ENCODE measurements at regions not wholly inside any gene's neighbourhood (a gene's known extent, or its start where the extent isn't known, plus 50 kb on each side); places are given as distances from the start of the nearest gene placed in this dataset.
"Not testable (repeated sequence)": the region's sequence is repeated elsewhere in the genome, so short reads cannot be mapped to it uniquely, and the experiment has no call there.

DNA sequence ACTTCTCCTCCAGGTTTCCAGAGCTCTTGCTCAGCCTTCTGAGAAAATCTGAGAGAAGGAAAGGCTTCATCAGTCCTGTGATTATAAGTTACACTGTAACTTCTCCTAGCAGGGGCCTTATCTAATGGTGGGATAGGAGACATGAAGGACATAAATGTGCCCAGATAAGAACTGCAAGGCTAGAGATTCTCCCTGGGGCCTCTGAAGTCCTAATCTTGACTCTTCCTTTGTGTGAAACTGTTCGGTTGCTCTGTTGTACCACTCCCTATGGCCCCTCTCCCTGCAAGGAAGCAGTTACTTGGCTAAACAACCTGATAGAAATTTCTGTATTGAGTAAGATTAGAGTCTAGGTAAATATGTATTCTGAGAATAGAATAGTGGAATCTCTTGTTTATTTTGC, 780.9 kb downstream of the ETS1 start:
- no peak for DNase-seq

DNA sequence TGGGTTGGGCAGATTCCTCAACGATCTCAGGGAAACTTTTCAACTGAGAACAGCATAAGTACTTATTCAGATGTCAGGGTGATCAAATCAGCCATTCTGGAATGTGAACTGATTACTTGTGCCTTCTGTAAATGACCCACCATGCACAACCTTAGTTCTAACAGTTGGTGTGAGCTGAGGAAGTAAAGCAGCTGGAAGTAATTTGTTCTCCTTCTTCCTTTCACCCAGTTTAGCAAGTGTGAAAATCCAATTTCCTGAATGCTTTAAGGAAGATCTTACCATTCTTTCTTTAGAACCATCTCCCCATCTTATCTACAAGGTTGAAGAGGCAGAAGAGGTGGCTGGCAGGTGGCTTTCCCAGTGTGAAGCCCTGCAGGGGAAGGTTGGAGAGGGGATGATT, 781.6 kb downstream of the ETS1 start:
- DNase-seq = no peak

- DNase-seq = no peak
These were observed 782.5 kb downstream of the ETS1 start for GRCh38 chr11:127804747-127805400.

DNA sequence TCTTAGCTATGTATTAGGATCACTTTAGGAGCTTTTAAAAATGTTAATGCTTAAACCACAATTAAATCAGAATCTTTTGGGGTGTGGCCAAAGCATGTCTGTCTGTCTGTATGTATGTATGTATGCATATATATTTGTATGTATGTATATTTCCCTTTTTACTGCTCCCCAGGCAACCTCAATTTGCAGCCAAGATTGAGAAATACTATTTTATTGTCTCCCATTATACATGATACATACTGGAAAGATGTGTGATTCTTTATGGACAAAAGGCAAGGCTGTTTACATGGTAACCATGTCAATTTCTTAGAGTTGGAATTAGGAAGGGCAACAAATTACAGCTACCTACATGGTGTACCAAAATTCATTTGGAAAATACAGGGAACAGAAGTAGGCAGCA, 783.6 kb downstream of the ETS1 start:
- no peak for DNase-seq

DNA sequence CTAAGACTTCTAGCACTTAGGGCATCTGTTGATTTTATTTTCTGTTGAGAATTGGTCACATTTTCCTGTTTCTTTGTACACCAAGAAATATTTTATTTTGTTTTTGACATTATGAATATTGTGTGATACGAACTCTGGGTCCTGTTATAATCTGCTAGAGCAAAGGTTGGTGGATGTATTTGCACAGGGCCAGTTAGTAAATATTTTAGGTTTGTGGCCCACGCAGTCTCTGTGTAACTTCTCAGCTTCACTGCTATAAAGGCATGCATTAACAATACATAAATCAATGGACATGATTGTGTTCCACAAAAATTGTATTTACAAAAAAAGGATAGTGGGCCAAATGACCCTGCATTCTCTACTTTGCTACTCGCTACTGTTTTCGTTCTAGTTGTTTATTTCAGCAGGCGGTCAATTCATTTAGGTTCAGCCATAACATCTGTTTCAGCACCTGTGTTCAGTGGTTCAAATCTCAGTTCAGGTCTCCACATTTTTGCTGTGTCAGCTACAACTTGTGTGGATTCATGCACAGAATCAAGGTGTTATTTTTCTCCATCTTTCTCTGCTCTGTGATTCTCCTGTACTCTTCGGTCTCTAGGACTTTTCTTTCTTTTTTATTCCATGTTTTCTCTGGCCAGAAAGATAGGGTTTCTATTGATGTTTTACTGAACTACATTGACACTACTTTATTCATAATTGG, 786.2 kb downstream of the ETS1 start:
- DNase-seq = no peak

DNA sequence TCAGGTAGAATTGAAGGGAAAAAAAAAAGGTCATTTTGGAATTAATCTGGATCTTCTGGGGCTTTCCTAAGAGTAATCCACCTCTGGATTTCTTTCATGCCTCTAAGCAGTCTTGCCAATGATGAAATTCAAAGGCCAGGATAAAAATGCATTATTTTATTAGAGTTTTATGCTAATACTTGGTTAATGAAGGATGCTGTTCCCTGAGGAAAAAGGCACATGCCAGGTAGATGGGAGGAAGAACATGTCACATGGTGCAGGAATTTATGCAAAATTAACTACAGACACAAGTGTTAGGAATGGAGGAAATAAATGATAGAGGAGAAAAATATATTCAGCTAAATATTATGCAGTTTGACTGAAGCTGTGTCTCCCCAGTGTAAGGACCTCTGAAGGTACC, 792.0 kb downstream of the ETS1 start:
- no peak for DNase-seq

DNA sequence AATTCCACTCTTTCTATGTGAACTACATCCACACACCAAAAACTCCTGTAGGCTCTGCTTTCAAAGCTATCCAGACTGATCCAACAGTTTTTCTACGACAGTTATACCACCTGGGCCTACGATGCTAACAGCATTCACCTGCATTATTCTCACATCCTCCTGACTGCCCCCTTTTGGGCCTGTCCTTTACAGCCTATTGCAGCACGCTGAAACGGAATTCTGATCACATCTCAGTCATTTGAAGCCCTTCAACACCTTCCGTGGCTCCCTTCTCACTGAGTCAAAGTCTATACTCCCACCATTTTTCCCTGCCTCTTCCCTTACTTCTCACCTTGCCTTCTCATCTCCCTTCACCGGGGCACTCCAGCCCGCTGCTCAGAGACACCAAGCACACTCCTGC, 791.3 kb upstream of the KIRREL3 start:
- DNase-seq = no peak

DNA sequence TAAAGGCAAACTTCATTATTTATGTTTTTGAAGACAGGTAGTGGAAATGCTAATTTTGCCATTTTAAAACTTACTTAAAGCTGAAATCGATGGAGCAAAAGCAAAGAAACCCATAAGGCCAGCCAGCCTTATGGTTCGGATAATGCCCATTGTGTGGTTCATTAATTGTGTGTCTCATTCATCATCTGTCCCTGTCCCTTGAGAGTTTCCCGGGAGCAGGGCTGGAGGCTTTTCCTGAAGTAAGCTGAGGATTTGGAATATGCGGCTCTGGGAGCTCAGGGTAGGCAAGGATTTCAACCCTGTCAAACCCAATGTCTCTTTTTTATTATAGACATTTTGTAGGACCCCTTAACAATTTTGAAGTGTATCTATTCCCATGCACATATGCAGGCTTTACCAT, 790.0 kb upstream of the KIRREL3 start:
- DNase-seq = no peak

DNA sequence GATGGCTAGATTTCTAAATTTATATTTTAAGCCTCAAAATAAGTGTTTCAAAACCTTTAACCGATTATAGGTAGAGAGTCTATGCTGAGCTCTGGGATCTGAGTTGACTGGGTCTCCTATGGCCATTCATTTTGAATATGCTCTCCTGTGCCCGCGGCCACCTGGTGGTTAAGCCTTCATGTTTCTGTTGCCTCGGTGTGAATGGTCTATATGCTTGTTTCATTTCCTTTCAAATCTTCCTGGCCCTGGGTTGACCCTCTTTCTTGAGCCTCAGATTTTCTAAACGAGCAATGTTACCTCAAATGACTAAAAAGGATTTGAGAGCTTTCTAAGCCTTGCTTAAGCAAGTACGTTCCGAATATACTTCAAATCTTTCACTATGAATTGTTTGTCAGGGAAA, 789.4 kb upstream of the KIRREL3 start:
- no peak for DNase-seq

DNA sequence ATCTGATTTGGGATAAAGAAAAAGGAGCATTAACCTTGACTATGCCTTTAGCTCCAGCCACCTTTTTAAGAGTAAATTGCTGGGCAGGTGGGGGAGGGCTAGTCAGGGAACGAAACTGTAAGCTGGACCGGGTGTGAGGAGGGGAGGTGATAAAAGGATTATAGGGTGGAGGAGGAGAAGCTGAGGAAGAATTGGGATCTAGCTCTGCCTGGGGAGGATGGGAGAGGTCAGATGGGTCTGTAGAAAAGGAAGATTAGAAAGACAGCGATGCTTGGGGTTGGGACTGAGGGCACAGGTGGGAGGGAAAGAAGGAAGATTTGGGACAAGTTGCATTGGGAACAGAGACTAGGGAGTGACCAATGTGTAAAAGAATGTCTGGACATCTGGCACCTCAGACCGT, 772.4 kb upstream of the KIRREL3 start:
- not testable (repeated sequence) for DNase-seq

GRCh38 chr11:127768931-127769330, 768.4 kb upstream of the KIRREL3 start:
- not testable (repeated sequence) for DNase-seq

DNA sequence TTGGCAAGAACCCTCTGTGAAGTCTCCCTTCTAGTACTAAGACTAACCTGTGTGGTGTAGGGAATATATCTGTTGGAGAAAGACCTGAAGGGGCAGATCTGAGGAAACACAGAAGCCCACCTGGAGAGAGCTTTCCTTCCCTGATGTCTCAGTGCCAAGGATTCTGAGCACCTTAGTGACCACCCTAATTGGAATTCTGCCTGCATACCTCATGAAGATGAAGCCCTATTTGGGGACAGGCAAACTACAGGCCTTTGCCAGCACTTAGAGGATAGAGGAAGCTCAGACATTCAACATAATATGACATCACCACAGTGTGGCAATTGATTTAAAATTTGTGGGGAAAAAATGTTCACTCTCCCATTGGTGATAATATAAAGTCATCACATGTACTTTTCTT, 766.2 kb upstream of the KIRREL3 start:
- no peak for DNase-seq

DNA sequence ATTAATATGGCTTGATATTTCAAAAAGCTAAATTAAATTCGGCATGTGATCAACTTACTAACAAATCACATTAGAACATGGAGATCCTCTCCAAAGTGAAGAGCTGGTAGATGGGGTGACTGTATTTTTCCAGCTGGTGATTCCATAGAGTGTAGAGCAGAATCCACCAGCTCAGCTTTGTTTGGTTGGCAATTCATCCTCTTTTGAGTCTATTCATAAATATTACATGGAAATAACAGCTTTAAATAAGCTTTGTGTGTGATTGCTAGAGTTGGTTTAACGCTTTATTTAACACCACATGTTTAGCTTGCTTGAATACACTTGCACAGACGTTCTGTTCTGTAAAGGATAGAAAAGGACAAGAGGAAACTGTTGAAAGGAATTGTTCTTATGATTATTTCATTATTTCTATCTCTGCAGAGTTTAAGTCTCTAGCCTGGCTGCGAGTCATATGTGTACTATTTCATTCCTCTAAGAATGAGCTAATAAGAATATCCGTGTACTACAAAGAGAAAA, 738.3 kb upstream of the KIRREL3 start:
- no peak for DNase-seq

- no peak for DNase-seq
These were observed 736.9 kb upstream of the KIRREL3 start for GRCh38 chr11:127737499-127737898.

DNA sequence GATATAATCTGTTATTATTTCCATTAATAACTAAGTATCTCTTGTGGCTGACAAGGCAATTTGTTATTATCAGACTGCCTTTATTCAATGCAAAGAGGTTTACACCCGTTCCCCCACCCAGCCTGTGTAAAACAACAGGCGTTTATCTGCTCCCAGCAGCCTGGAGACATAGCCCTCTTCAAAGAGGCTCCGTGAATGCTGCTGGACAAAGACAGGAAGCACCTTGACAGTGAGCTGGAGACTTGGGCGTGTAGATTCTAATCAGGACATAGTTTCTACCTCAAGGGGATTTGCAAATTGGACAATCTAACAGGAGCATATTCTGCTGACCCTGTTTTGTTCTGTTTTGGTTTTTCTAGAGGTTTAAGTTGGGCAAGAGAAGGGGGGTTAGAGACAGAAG, 733.0 kb upstream of the KIRREL3 start:
- DNase-seq = no peak

DNA sequence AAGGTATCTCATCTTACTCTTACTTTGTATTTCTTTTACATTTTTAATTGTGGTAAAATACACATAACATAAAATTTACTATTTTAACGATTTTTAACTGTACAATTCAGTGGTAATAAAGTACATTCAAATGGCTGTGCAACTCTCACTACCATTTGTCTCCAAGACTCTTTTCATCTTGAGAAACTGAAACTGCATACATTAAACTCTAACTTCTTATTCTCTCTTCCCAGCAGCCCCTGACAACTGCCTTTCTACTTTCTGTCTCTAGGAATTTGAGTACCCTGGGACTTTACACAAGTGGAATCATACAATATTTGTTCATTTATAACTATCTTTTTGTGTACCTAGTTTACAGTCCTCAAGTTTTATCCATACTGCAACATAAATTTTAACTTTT, 725.8 kb upstream of the KIRREL3 start:
- no peak for DNase-seq

DNA sequence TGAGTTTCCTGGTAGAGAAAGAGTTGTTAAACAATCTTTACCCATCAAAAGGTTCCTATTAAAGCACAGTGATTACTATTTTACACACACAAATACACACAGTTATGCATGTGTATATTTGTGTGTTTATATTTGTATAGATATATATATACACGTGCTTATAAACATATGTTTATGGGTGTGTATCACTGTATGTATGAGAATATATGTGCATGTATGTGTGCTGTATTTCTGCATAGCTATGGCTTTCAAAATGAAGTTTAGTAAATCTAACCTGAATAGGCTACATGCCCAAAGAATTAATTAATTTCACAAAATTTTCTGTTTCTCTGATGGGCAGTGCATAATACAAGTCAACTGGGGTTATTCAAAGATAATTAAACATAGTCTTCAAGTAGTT, 723.1 kb upstream of the KIRREL3 start:
- DNase-seq = no peak

DNA sequence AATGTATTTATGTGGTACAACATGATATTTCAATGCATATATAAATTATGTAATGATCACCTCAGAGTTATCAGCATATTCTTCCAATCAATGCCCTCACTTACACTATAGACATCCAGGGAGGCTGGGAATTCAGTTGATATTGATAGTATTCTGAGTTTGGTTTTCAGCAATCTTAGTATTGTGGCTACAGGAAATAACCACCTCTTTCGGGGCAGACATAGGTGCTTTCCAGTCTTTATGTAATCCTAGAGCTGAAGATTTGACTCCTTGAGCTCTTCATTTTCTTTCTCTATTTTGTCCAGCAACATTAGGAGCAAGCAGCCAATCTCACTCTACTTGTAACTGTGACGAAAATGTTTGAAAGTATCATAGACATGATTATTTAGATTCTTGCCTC, 712.7 kb upstream of the KIRREL3 start:
- no peak for DNase-seq

DNA sequence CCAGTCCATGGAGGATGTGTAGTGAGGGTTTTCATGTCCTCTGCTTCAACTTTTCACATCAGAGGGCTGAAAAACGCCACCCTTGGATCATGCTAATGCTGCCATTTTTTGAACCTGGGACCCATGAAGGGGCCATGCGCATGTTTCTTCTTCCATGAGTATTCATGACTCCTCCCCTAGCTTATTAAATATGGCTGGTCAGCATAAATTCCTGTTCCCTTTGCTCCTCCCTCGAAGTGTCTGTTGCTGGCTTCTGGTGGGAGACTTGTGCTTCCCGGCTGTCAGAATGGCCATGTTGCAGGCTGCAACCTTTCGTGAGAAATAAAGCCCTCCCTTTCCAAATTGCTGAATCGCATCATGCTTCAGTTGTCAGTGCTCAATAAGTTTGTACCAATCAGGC, 711.2 kb upstream of the KIRREL3 start:
- DNase-seq = no peak

GRCh38 chr11:127710831-127711230, 710.3 kb upstream of the KIRREL3 start:
- no peak for DNase-seq

DNA sequence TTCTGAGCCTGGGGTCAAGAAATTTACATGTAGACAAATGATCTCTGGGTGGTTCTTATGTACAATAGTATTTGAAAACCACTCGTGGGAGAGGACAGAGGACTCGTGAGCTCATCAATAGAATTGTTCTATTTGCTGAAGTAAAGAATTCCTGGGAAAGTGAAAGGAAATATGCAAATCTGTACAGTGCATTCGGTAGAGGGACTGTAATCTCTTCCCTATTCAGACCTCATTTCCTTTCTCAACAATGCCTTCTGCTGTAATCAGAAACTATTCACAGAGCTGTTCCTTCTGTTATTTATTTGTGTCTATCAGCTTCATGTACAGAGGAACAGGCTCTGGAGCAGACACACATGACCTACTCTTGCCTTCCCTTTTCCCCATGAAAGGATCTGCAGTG, 709.4 kb upstream of the KIRREL3 start:
- no peak for DNase-seq

- DNase-seq = no peak
These were observed 693.1 kb upstream of the KIRREL3 start for GRCh38 chr11:127693686-127694085.

- no peak for DNase-seq
These were observed 682.8 kb upstream of the KIRREL3 start for GRCh38 chr11:127683321-127683720.

DNA sequence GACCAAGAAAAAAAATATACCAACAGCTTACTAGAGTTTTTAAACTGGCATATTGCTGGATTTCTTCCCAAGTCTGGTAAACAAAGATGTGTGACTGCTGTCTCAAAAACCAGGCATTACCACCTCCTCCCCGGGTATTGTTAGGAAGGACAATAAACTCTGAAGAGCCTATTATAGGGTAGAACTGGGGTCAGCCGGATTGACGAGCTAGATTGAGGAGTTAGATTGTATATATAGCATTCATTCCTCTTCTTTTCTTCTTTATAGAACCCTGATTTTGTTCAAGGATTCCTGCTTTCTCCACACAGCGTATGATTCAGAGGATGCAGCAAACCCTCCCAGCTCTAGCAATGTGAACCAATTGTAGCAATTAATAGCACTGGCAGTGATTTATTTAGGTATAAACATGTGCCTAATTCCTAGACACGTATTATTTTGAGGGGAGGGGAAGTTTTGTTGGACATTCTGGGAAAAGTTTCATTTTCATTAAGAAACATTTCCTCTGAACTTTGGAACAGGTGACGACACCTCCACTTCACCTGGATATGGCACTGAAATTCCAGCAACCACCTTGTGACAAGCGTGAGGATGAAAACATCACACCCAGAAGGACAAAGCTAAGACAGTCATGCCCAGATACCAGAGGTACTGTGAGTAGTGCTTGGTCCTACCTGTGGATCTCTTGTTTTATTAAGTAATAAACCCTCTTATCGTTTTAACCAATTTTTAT, 679.4 kb upstream of the KIRREL3 start:
- no peak for DNase-seq
